GM12878 (cell line): ENCODE measurements at regions not wholly inside any gene's neighbourhood (a gene's known extent, or its start where the extent isn't known, plus 50 kb on each side); places are given as distances from the start of the nearest gene placed in this dataset.

Source experiments
- ATAC-seq: fragments of 200-7000 bp; cut with Tn5 transposase; 3 replicates; pipeline ENCODE4 v1.9.1; 2020; ENCODE audit warnings: mild to moderate bottlenecking, moderate library complexity
- BruUV-seq: library from RNA; stranded (reverse); fragments of 400-500 nt; replicated peaks from 2 replicates; lab custom pipeline; 2021; lab: Mats Ljungman, UMichigan
- CTCF ChIA-PET: fragments of 300-600 bp; sonication (Branson Sonifier 250); formaldehyde crosslinking; extraction: SDS; loops from one replicate; lab custom pipeline; 2021; ENCODE audit warnings: inconsistent platforms; lab: Yijun Ruan, JAX
- POLR2A ChIA-PET: fragments of 350-600 bp; formaldehyde crosslinking; extraction: SDS; loops from one replicate; lab custom pipeline; 2021; ENCODE audit warnings: inconsistent platforms; lab: Charles Lee
- RAD21 ChIA-PET: fragments of 300-600 bp; sonication (Branson Sonifier 250); formaldehyde crosslinking; loops from one replicate; lab custom pipeline; 2023; ENCODE audit warnings: antibody characterized with exemption; ENCODE audit not compliant: unreplicated experiment; lab: Charles Lee
- SMC1A ChIA-PET: fragments of 300-600 bp; sonication (Branson Sonifier 250); formaldehyde crosslinking; loops from one replicate; lab custom pipeline; 2023; ENCODE audit not compliant: unreplicated experiment, uncharacterized antibody; lab: Charles Lee
- DNase-seq: peaks from one replicate; pipeline ENCODE4 v3.0.0-alpha.2; 2011; ENCODE audit warnings: low read depth, low spot score
- FAIRE-seq: peaks from 3 replicates; lab custom pipeline; 2011; peaks lifted over from hg19 to GRCh38; lab: Jason Lieb, UNC
- H2AFZ ChIP-seq: 2 replicates; pipeline ENCODE4 v1.6.0; 2011; ENCODE audit warnings: low read depth, low read length, control low read depth; ENCODE audit not compliant: control insufficient read depth
- H3K27ac ChIP-seq: 2 replicates; pipeline ENCODE4 v1.5.1; 2011; ENCODE audit warnings: control low read depth; ENCODE audit not compliant: control insufficient read depth, insufficient read depth
- H3K27me3 ChIP-seq, 2 experiments: replicated peaks in 1 of 2; 2 replicates each; pipeline versions ENCODE4 v1.6.0 to v1.6.1; 2011; ENCODE audit warnings: low read length in 1 of 2; ENCODE audit not compliant: control insufficient read depth in 2 of 2, insufficient read depth in 2 of 2
- H3K36me3 ChIP-seq, 2 experiments: 2 replicates each; pipeline ENCODE4 v1.5.1; 2011; ENCODE audit warnings: low read length in 1 of 2; ENCODE audit not compliant: control insufficient read depth in 2 of 2, insufficient read depth in 2 of 2
- H3K4me1 ChIP-seq: 2 replicates; pipeline ENCODE4 v1.6.1; 2011; ENCODE audit warnings: mild to moderate bottlenecking, low read length, moderate library complexity, mixed read lengths; ENCODE audit not compliant: control insufficient read depth, insufficient read depth
- H3K4me2 ChIP-seq: 2 replicates; pipeline ENCODE4 v1.6.0; 2011; ENCODE audit warnings: control low read depth; ENCODE audit not compliant: control insufficient read depth, insufficient read depth
- H3K4me3 ChIP-seq: fragments of 200-600 bp; sonication (generic); 2 replicates; pipeline ENCODE4 v1.5.1; 2016
- H3K79me2 ChIP-seq: 2 replicates; pipeline ENCODE4 v1.6.0; 2011; ENCODE audit warnings: low read length; ENCODE audit not compliant: control insufficient read depth, insufficient read depth
- H3K9ac ChIP-seq: 2 replicates; pipeline ENCODE4 v1.8.0; 2011; ENCODE audit warnings: low read length, control low read depth, mixed read lengths; ENCODE audit not compliant: control insufficient read depth, insufficient read depth
- H3K9me3 ChIP-seq: replicated peaks from 3 replicates; pipeline ENCODE4 v1.5.1; 2011; ENCODE audit warnings: mild to moderate bottlenecking, low read length; ENCODE audit not compliant: control insufficient read depth, insufficient read depth
- H4K20me1 ChIP-seq: 2 replicates; pipeline ENCODE4 v1.6.0; 2011; ENCODE audit not compliant: control insufficient read depth, insufficient read depth
- BACH1 ChIP-seq: fragments of 450-650 bp; IDR thresholded peaks from 2 replicates; pipeline ENCODE4 v1.6.1; 2017; ENCODE audit warnings: mild to moderate bottlenecking, borderline replicate concordance
- BCL11A ChIP-seq: IDR thresholded peaks from 2 replicates; pipeline ENCODE4 v1.6.1; 2011; ENCODE audit warnings: low read depth, low read length
- JUNB ChIP-seq: IDR thresholded peaks from 2 replicates; pipeline ENCODE4 v1.6.1; 2016; ENCODE audit warnings: antibody characterized with exemption, mild to moderate bottlenecking
- MEF2A ChIP-seq: IDR thresholded peaks from 2 replicates; pipeline ENCODE4 v1.6.1; 2011; ENCODE audit warnings: low read depth, mild to moderate bottlenecking, low read length, moderate library complexity; ENCODE audit not compliant: insufficient read depth
- POLR2AphosphoS5 ChIP-seq: IDR thresholded peaks from 2 replicates; pipeline ENCODE4 v1.6.1; 2011; ENCODE audit warnings: mild to moderate bottlenecking, low read length, inconsistent platforms
- POU2F2 ChIP-seq: IDR thresholded peaks from 3 replicates; pipeline ENCODE4 v1.6.1; 2011; ENCODE audit warnings: low read depth, mild to moderate bottlenecking, low read length, borderline replicate concordance
- RBBP5 ChIP-seq: fragments of 200-600 bp; sonication (generic); conservative IDR thresholded peaks from 2 replicates; pipeline ENCODE4 v1.6.1; 2016
- ZNF217 ChIP-seq: fragments of 450-650 bp; IDR thresholded peaks from 2 replicates; pipeline ENCODE4 v1.6.1; 2017; ENCODE audit warnings: antibody characterized with exemption, mild to moderate bottlenecking
- ZZZ3 ChIP-seq: IDR thresholded peaks from 2 replicates; pipeline ENCODE4 v1.6.1; 2011; ENCODE audit warnings: low read depth; ENCODE audit not compliant: control insufficient read depth, insufficient read length
- WGBS: methylation state at CpG from one replicate; pipeline ENCODE4 v1.1.6; 2016; ENCODE audit warnings: low lambda C conversion rate; ENCODE audit not compliant: insufficient replicate concordance, insufficient coverage; ENCODE audit errors: missing lambda C conversion rate; 5-methylcytosine and 5-hydroxymethylcytosine counted together
- in situ Hi-C: fragments of 300-500 bp; cut with MboI; formaldehyde crosslinking; loops from 9 replicates; pipeline ENCODE4 v1.14.3; 2018; ENCODE audit warnings: mixed read lengths
- intact Hi-C: fragments of 100-400 bp; cut with micrococcal nuclease; formaldehyde crosslinking; loops from one replicate; pipeline ENCODE4 v1.14.2; 2022; ENCODE audit not compliant: unreplicated experiment
- TF ChIP-seq, protein P1 (sequence below): fragments of 150-350 bp; IDR thresholded peaks from 2 replicates; pipeline ENCODE4 v1.6.1; 2016; ENCODE audit warnings: low read depth, low read length

GRCh38 chr11:130528298-130529261, 80.1 kb downstream of the ADAMTS15 start:
- H3K79me2 ChIP-seq: no peaks in the 10 kb centered on the region
- no TSS peak for BruUV-seq
- FAIRE-seq: no peak
- in situ Hi-C loops: no loop called here
- no peaks in the 10 kb centered on the region for H3K36me3 ChIP-seq
- ChIA-PET POLR2A (no interaction called here), RAD21 (interaction anchor here (0.6 kb wide), 1 partner anchor 185 kb away, joined by 3 read pairs; no protein-coding TSS in a partner anchor), CTCF (no interaction called here), SMC1A (interaction anchor here (0.7 to 1.2 kb wide), 3 partner anchors 15 to 108 kb away, joined by 3 read pairs; no protein-coding TSS in a partner anchor)
- H3K27me3 ChIP-seq: peaks cover 4 to 10% of the 10 kb centered on the region in 2 experiments
- no peak overlapping the region for H3K4me3 ChIP-seq
- H4K20me1 ChIP-seq: no peaks in the 10 kb centered on the region
- H3K9ac ChIP-seq: no peak overlapping the region
- intact Hi-C loops: no loop called here
- no peak for DNase-seq
- H3K4me2 ChIP-seq: no peak overlapping the region
- no peaks in the 10 kb centered on the region for H3K4me1 ChIP-seq
- no peak for TF ChIP-seq POU2F2
- TF ChIP-seq, protein P1, sequence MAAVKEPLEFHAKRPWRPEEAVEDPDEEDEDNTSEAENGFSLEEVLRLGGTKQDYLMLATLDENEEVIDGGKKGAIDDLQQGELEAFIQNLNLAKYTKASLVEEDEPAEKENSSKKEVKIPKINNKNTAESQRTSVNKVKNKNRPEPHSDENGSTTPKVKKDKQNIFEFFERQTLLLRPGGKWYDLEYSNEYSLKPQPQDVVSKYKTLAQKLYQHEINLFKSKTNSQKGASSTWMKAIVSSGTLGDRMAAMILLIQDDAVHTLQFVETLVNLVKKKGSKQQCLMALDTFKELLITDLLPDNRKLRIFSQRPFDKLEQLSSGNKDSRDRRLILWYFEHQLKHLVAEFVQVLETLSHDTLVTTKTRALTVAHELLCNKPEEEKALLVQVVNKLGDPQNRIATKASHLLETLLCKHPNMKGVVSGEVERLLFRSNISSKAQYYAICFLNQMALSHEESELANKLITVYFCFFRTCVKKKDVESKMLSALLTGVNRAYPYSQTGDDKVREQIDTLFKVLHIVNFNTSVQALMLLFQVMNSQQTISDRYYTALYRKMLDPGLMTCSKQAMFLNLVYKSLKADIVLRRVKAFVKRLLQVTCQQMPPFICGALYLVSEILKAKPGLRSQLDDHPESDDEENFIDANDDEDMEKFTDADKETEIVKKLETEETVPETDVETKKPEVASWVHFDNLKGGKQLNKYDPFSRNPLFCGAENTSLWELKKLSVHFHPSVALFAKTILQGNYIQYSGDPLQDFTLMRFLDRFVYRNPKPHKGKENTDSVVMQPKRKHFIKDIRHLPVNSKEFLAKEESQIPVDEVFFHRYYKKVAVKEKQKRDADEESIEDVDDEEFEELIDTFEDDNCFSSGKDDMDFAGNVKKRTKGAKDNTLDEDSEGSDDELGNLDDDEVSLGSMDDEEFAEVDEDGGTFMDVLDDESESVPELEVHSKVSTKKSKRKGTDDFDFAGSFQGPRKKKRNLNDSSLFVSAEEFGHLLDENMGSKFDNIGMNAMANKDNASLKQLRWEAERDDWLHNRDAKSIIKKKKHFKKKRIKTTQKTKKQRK: no peak
- TF ChIP-seq MEF2A: no peak
- TF ChIP-seq JUNB: no peak
- no peak for TF ChIP-seq ZNF217
- TF ChIP-seq RBBP5: no peak
- no peak for TF ChIP-seq POLR2AphosphoS5
- no peak for TF ChIP-seq BACH1
- no peak for TF ChIP-seq BCL11A
- no peak for TF ChIP-seq ZZZ3
- H3K27ac ChIP-seq: no peak overlapping the region
- 40% methylated on average over 15 of the region's 16 CpGs for WGBS
- ATAC-seq: no peak
- no peaks in the 10 kb centered on the region for H3K9me3 ChIP-seq
- no peak overlapping the region for H2AFZ ChIP-seq
